Loucy (cell line): ENCODE measurements at regions not wholly inside any gene's neighbourhood (a gene's known extent, or its start where the extent isn't known, plus 50 kb on each side); places are given as distances from the start of the nearest gene placed in this dataset.

Experiments used
- CTCF ChIP-seq: fragments of 200-600 bp; sonication (generic); conservative IDR thresholded peaks from 2 replicates; pipeline ENCODE4 v1.5.1; 2014; ENCODE audit warnings: mild to moderate bottlenecking, antibody characterized with exemption, low read length
- EZH2phosphoT487 ChIP-seq: fragments of 200-600 bp; IDR thresholded peaks from 2 replicates; pipeline ENCODE4 v1.6.1; 2018; ENCODE audit warnings: antibody characterized with exemption, mild to moderate bottlenecking, moderate library complexity, borderline replicate concordance

GRCh38 chr9:39588500-39589137 lies 233.2 kb downstream of the SPATA31A1 start:
- TF ChIP-seq CTCF (no peak), EZH2phosphoT487 (no peak)
